WTC11 (cell line): ENCODE measurements at regions not wholly inside any gene's neighbourhood (a gene's known extent, or its start where the extent isn't known, plus 50 kb on each side); places are given as distances from the start of the nearest gene placed in this dataset.

Experiments used
- ATAC-seq: fragments of 200-7000 bp; cut with Tn5 transposase; 2 replicates; pipeline ENCODE4 v1.10.0; 2021; ENCODE audit warnings: mild to moderate bottlenecking, moderate library complexity
- CTCF ChIA-PET: fragments of 300-600 bp; sonication (Branson Sonifier 250); formaldehyde crosslinking; loops from one replicate; lab custom pipeline; 2021; ENCODE audit warnings: antibody characterized with exemption; lab: Charles Lee
- POLR2A ChIA-PET: fragments of 350-600 bp; sonication (Branson Sonifier 250); formaldehyde crosslinking; loops from one replicate; lab custom pipeline; 2021; ENCODE audit warnings: antibody characterized with exemption; lab: Charles Lee
- DNase-seq: peaks from one replicate; pipeline ENCODE4 v3.0.0; 2021; ENCODE audit warnings: low spot score
- H3K27ac Mint-ChIP-seq: 2 replicates; pipeline ENCODE4 v1.8.0; 2021; ENCODE audit warnings: mixed read lengths
- H3K27me3 Mint-ChIP-seq: 2 replicates; pipeline ENCODE4 v1.8.0; 2021; ENCODE audit warnings: low read depth, mild to moderate bottlenecking, moderate library complexity, mixed read lengths
- H3K36me3 Mint-ChIP-seq: 2 replicates; pipeline ENCODE4 v1.8.0; 2021; ENCODE audit warnings: mixed read lengths
- H3K4me1 Mint-ChIP-seq: 2 replicates; pipeline ENCODE4 v1.8.0; 2022; ENCODE audit warnings: mixed read lengths
- H3K4me3 Mint-ChIP-seq: 2 replicates; pipeline ENCODE4 v1.8.0; 2021; ENCODE audit warnings: mild to moderate bottlenecking, moderate library complexity, mixed read lengths
- H3K9me3 Mint-ChIP-seq: 2 replicates; pipeline ENCODE4 v1.8.0; 2021; ENCODE audit warnings: mixed read lengths
- ARID4B ChIP-seq: sonication (generic); formaldehyde crosslinking; IDR thresholded peaks from 2 replicates; pipeline ENCODE4 v1.8.0; 2023; ENCODE audit warnings: missing genetic modification reagents, mild to moderate bottlenecking, borderline replicate concordance
- ATF2 ChIP-seq: sonication (generic); formaldehyde crosslinking; IDR thresholded peaks from 2 replicates; pipeline ENCODE4 v1.8.1; 2022; ENCODE audit warnings: low read depth, missing genetic modification reagents, borderline replicate concordance
- CBFB ChIP-seq: sonication (generic); formaldehyde crosslinking; IDR thresholded peaks from 2 replicates; pipeline ENCODE4 v1.8.1; 2022; ENCODE audit warnings: mild to moderate bottlenecking, low read depth, missing genetic modification reagents
- CDX4 ChIP-seq: fragments of 250-450 bp; sonication (Bioruptor Pico); IDR thresholded peaks from 2 replicates; pipeline ENCODE4 v1.9.0; 2021; ENCODE audit warnings: moderate library complexity, mild to moderate bottlenecking, inconsistent platforms, borderline replicate concordance
- FOXP4 ChIP-seq: sonication (generic); formaldehyde crosslinking; IDR thresholded peaks from 2 replicates; pipeline ENCODE4 v1.8.0; 2022; ENCODE audit warnings: mild to moderate bottlenecking, missing genetic modification reagents
- HMGA2 ChIP-seq: fragments of 250-450 bp; sonication (Bioruptor Pico); IDR thresholded peaks from 2 replicates; pipeline ENCODE4 v1.4.0; 2021; ENCODE audit warnings: mild to moderate bottlenecking, moderate library complexity
- MAX ChIP-seq: sonication (generic); formaldehyde crosslinking; IDR thresholded peaks from 2 replicates; pipeline ENCODE4 v1.8.0; 2022; ENCODE audit warnings: mild to moderate bottlenecking, missing genetic modification reagents
- NFE2L1 ChIP-seq: sonication (generic); formaldehyde crosslinking; IDR thresholded peaks from 2 replicates; pipeline ENCODE4 v1.8.1; 2023; ENCODE audit warnings: missing genetic modification reagents
- NFYB ChIP-seq: sonication (generic); formaldehyde crosslinking; conservative IDR thresholded peaks from 2 replicates; pipeline ENCODE4 v1.8.0; 2022; ENCODE audit warnings: low read depth, missing genetic modification reagents
- NR1H2 ChIP-seq: sonication (generic); formaldehyde crosslinking; IDR thresholded peaks from 2 replicates; pipeline ENCODE4 v1.9.0; 2021; ENCODE audit warnings: mild to moderate bottlenecking, moderate library complexity, missing genetic modification reagents
- SP1 ChIP-seq: sonication (generic); formaldehyde crosslinking; conservative IDR thresholded peaks from 2 replicates; pipeline ENCODE4 v1.8.1; 2022; ENCODE audit warnings: missing genetic modification reagents
- ZBTB21 ChIP-seq: sonication (generic); formaldehyde crosslinking; IDR thresholded peaks from 2 replicates; pipeline ENCODE4 v1.8.1; 2023; ENCODE audit warnings: mild to moderate bottlenecking, missing genetic modification reagents, borderline replicate concordance
- ZMAT4 ChIP-seq: fragments of 250-450 bp; sonication (Bioruptor Pico); IDR thresholded peaks from 2 replicates; pipeline ENCODE4 v1.9.0; 2021; ENCODE audit warnings: mild to moderate bottlenecking
- ZNF263 ChIP-seq: sonication (generic); formaldehyde crosslinking; IDR thresholded peaks from 2 replicates; pipeline ENCODE4 v1.8.1; 2022; ENCODE audit warnings: low read depth, mild to moderate bottlenecking, moderate library complexity, missing genetic modification reagents
- ZNF423 ChIP-seq: fragments of 250-450 bp; sonication (Bioruptor Pico); IDR thresholded peaks from 2 replicates; pipeline ENCODE4 v2.1.2; 2022; ENCODE audit warnings: mild to moderate bottlenecking, moderate library complexity

- TF ChIP-seq ATF2 (CRISPR knock-in tag) (no peak), ZMAT4 (CRISPR knock-in tag) (no peak), CBFB (CRISPR knock-in tag) (no peak)
- TF ChIP-seq, all 79 proteins: peak for 0
These were observed 99.8 kb upstream of the TMTC1 start (continued) for GRCh38 chr12:29883525-29883924.

GRCh38 chr12:29882846-29883245 is 99.1 kb upstream of the TMTC1 start:
- CTCF ChIA-PET: no interaction called here

More at GRCh38 chr12:29882846-29883245, 99.1 kb upstream of the TMTC1 start:
- Mint-ChIP-seq H3K4me3 (no peak overlapping the region), H3K27me3 (peaks cover 16% of the 10 kb centered on the region), H3K4me1 (peaks cover 43% of the 10 kb centered on the region), H3K9me3 (peaks cover 70% of the 10 kb centered on the region), H3K36me3 (peaks cover 60% of the 10 kb centered on the region), H3K27ac (no peak overlapping the region)
- TF ChIP-seq ZNF263 (CRISPR knock-in tag) (no peak), MAX (CRISPR knock-in tag) (no peak), NR1H2 (CRISPR knock-in tag) (no peak), ZBTB21 (CRISPR knock-in tag) (no peak), ZNF423 (CRISPR knock-in tag) (no peak), SP1 (CRISPR knock-in tag) (no peak), NFE2L1 (CRISPR knock-in tag) (no peak), NFYB (CRISPR knock-in tag) (no peak), HMGA2 (CRISPR knock-in tag) (no peak), FOXP4 (CRISPR knock-in tag) (no peak), CDX4 (CRISPR knock-in tag) (no peak), ARID4B (CRISPR knock-in tag) (no peak)
- POLR2A ChIA-PET: interaction anchor here (0.6 kb wide), 1 partner anchor 397 kb away, joined by 3 read pairs; no protein-coding TSS in a partner anchor
- no peak for ATAC-seq
- no peak for DNase-seq
